Lower leg skin (tissue), 3 donors: ENCODE measurements at regions not wholly inside any gene's neighbourhood (a gene's known extent, or its start where the extent isn't known, plus 50 kb on each side); places are given as distances from the start of the nearest gene placed in this dataset.

Experiments
- CTCF ChIP-seq, 3 donors: fragments of 450-650 bp; IDR thresholded peaks; one replicate each; pipeline ENCODE4 v1.5.1; 2016; ENCODE audit warnings: antibody characterized with exemption in 3 of 3, mild to moderate bottlenecking in 3 of 3, moderate library complexity in 2 of 3
- POLR2A ChIP-seq, 2 donors: fragments of 450-650 bp; IDR thresholded peaks; one replicate each; pipeline ENCODE4 v1.6.1; 2016 to 2017; ENCODE audit warnings: antibody characterized with exemption in 2 of 2, mild to moderate bottlenecking in 1 of 2, moderate library complexity in 1 of 2

- no peak for TF ChIP-seq POLR2A (IDR thresholded peaks at IDR 0.05)
- TF ChIP-seq CTCF (IDR thresholded peaks at IDR 0.05) = no peak
Observed at GRCh38 chr21:22573834-22574233, 1575.6 kb downstream of the NCAM2 start.
